ENCODE measurements at regions not wholly inside any gene's neighbourhood (a gene's known extent, or its start where the extent isn't known, plus 50 kb on each side); places are given as distances from the start of the nearest gene placed in this dataset.

DNA sequence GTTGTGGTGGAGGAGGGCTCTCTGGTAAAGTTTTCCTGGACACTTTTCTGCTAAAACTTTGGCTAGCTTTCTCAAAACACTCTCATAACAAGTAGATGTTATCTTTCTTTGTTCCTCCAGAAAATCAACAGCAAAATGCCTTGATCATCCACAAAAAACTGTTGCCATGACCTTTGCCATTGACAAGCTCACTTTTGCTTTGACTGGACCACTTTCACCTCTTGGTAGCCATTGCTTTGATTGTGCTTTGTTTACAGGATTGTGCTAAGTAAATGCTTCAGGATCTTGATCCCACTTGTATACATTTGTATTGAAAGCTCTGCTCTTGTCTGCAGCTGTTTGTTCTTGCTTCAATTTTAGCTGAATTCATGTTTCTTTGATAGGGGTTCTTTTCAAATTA, 143.9 kb upstream of the NR3C1 start:
- H3K27ac ChIP-seq (ENCODE audit: low read depth, low read length), result no peak overlapping the region
- no peak overlapping the region for H3K4ac ChIP-seq (replicated peaks; ENCODE audit: insufficient read length, low read depth, low read length)
- no peaks in the 10 kb centered on the region for H3K79me2 ChIP-seq (ENCODE audit: control insufficient read depth in 1 of 2, insufficient read depth in 2 of 2, low read length in 2 of 2)
- H3K4me2 ChIP-seq (ENCODE audit: insufficient read depth in 1 of 2, low read depth in 2 of 2, low read length in 2 of 2), result no peak overlapping the region
- FAIRE-seq (no peak), DNase-seq (ENCODE audit: low read depth in 1 of 2, low spot score in 2 of 2) (no peak)
- no peaks in the 10 kb centered on the region for H3K36me3 ChIP-seq (ENCODE audit: control insufficient read depth in 2 of 4, insufficient read depth in 4 of 4, low read length in 3 of 4)
- H2BK120ac ChIP-seq (replicated peaks; ENCODE audit: low read depth, low read length), result no peak overlapping the region
- no peaks in the 10 kb centered on the region for H3K27me3 ChIP-seq (replicated peaks in 1 of 4; ENCODE audit: control insufficient read depth in 3 of 4, extremely low read depth in 1 of 4, insufficient read depth in 3 of 4, low read length in 3 of 4)
- H4K5ac ChIP-seq (ENCODE audit: insufficient read length, low read depth, low read length), result no peak overlapping the region
- 0 out of 2 replicates have a peak overlapping the region, but pooled peaks have one; percentile 50 for H2AFZ ChIP-seq (ENCODE audit: low read length)
- H3K4me3 ChIP-seq (ENCODE audit: extremely low read depth in 1 of 4, insufficient read depth in 2 of 4, low read depth in 3 of 4, low read length in 4 of 4), result no peak overlapping the region
- no peak overlapping the region for H4K8ac ChIP-seq (ENCODE audit: extremely low read depth, insufficient read depth, low read length)
- no peaks in the 10 kb centered on the region for H3K23me2 ChIP-seq (ENCODE audit: low read depth, low read length)
- no peak overlapping the region for H3K14ac ChIP-seq (ENCODE audit: insufficient read length)
- H3K79me1 ChIP-seq (ENCODE audit: low read depth, low read length), result no peaks in the 10 kb centered on the region
- no peak overlapping the region for H2BK20ac ChIP-seq (ENCODE audit: low read length)
- H3K9ac ChIP-seq (replicated peaks in 1 of 4; ENCODE audit: extremely low read depth in 1 of 4, low read depth in 3 of 4, low read length in 3 of 4), result no peak overlapping the region
- no peak overlapping the region for H3K23ac ChIP-seq (ENCODE audit: insufficient read length)
- no peak overlapping the region for H2BK5ac ChIP-seq (ENCODE audit: low read depth, low read length)
- no peaks in the 10 kb centered on the region for H4K20me1 ChIP-seq (replicated peaks in 1 of 2; ENCODE audit: control insufficient read depth in 1 of 2, insufficient read depth in 2 of 2, low read length in 2 of 2)
- H3K9me3 ChIP-seq (ENCODE audit: insufficient read depth in 2 of 2, low read depth in 1 of 2, low read length in 1 of 2), result no peaks in the 10 kb centered on the region; a peak in 1 of 4 replicates
- no peak overlapping the region for H2BK15ac ChIP-seq (ENCODE audit: low read length)
- CTCF ChIA-PET (ENCODE audit: partially characterized antibody), result interaction anchor here (0.8 to 1.0 kb wide), 2 partner anchors 11 to 292 kb away, joined by 3 read pairs; no protein-coding TSS in a partner anchor
- H3K18ac ChIP-seq (ENCODE audit: extremely low read depth, low read length), result no peak overlapping the region
- H2BK12ac ChIP-seq (ENCODE audit: low read depth, low read length), result no peak overlapping the region
- H2AK5ac ChIP-seq (ENCODE audit: low read depth, low read length), result no peak overlapping the region
- POLR2A ChIA-PET (ENCODE audit: partially characterized antibody), result no interaction called here
- no peak overlapping the region for H4K91ac ChIP-seq (replicated peaks; ENCODE audit: insufficient read length, low read length)
- no peaks in the 10 kb centered on the region; a peak in 1 of 7 replicates for H3K4me1 ChIP-seq (replicated peaks in 1 of 4; ENCODE audit: control insufficient read depth in 3 of 4, insufficient read depth in 4 of 4, low read length in 3 of 4)
- no peak overlapping the region for H3K56ac ChIP-seq (replicated peaks; ENCODE audit: insufficient read length, low read depth, low read length)
- TF ChIP-seq SIN3A (conservative IDR thresholded peaks at IDR 0.05 in 1 of 2, IDR thresholded peaks at IDR 0.05 in 1 of 2; ENCODE audit: low read depth in 1 of 2, low read length in 2 of 2) (no peak), ZNF274 (IDR thresholded peaks at IDR 0.05; ENCODE audit: borderline replicate concordance, extremely low read depth, low read length) (no peak), TAF7 (optimal IDR thresholded peaks at IDR 0.05; ENCODE audit: borderline replicate concordance, low read depth, low read length) (no peak), JUND (IDR thresholded peaks at IDR 0.05; ENCODE audit: low read length) (no peak), BACH1 (IDR thresholded peaks at IDR 0.05; ENCODE audit: low read length) (no peak), ATF3 (IDR thresholded peaks at IDR 0.05; ENCODE audit: insufficient read depth, low read depth, low read length) (no peak)
